ENCODE measurements at regions not wholly inside any gene's neighbourhood (a gene's known extent, or its start where the extent isn't known, plus 50 kb on each side); places are given as distances from the start of the nearest gene placed in this dataset.

GRCh38 chr4:28822163-28822562 is 1898.0 kb upstream of the PCDH7 start:
- TF ChIP-seq EZH2 (IDR thresholded peaks at IDR 0.05): no peak
- no peak for TF ChIP-seq POLR2AphosphoS5 (IDR thresholded peaks at IDR 0.05; ENCODE audit: borderline replicate concordance, low read depth, low read length)
- TF ChIP-seq FOXP2 (optimal IDR thresholded peaks at IDR 0.05; ENCODE audit: control extremely low read depth, extremely low read length, insufficient read depth): no peak
